ENCODE measurements at regions not wholly inside any gene's neighbourhood (a gene's known extent, or its start where the extent isn't known, plus 50 kb on each side); places are given as distances from the start of the nearest gene placed in this dataset.

DNA sequence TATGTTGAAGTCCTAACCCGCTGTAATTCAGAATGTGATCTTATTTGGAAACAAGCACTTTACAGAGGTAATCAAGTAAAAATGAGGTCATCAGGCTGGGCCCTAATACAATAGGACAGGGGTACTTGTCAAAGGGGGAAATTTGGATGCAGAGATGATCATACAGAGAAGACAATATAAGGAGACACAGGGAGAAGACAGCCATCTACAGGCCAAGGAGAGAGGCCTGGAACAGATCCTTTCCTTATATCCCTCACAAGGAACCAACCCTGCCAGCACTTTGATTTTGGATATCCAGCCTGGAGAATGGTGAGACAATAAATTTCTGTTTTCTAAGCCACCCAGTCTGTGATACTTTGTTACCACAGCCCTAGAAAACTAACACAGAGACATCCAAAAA is 104.3 kb downstream of the METTL4 start:
- DNase-seq, result no peak

DNA sequence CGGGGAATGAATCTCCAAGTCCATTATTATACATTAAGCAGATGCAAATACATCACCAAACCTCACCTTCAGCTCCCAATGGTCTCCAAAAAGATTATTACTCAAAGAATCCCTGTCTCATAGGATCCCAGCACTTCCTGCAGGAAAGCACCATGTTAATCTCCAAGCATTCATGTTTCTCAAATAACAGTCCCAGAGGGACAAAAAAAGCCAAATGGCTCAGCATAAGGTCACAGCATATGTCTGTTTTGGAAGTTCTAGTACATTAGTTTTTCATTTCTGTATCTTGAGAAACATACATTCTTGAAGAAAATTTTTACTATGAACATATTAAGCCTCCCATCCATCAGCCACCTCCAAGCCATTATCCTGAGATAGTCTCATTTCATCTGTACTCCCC is 103.3 kb downstream of the METTL4 start:
- DNase-seq, result no peak

GRCh38 chr18:2471523-2471922 is 99.8 kb downstream of the METTL4 start:
- no peak for DNase-seq

GRCh38 chr18:2478662-2479061 is 92.6 kb downstream of the METTL4 start:
- no peak for DNase-seq

DNA sequence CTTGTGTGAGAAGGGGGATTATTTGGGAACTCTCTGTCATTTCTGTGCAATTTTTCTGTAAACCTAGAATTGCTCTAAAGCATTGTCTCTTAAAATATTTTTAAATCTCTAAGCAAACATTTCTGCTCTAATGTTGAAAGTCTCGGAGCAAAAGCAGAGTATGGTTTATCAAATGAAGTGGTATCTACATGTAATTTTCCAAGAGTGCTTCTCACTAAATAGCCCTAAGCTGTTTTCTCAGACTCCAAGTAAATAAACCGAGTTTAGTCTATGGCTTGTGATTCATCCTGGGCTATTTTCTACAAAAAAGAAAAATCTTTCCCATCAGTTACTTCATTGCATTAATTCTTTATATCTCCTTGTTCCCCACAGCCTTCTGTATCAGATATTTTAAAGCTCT is 90.8 kb downstream of the METTL4 start:
- DNase-seq, result no peak

DNA sequence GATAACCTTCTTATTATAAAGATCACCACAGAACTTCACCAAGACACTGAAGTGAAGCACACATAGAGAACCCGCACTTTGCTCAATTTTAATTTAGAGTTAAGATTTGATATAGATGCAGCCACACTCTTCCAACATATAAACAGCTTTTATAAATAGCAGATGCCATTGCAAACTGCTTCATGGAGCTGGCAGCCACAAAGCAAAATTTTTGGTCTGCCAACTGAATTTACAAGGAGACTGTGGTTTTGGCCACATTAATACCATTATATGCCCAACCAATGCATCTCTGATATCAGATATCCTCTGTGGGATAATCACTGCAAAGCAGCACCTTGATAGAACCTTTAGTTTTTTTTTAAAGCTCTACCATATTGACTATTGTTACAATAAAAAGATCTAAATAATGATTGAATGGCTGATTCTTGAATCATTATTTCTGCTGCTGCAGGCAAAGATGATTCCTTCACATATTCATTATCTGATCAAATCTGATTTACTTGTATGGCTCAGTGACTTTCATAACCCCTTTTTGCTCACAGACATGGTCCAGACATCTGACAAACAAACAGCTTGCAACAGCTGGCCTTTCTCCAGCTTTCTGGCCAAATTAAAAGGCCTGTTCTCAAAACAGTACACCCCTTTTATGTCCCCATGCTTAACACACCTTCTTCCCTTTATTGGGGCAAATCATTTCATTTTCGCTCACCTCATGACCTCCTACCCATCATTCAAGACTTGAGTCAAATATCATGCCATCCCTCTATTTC is 88.4 kb downstream of the METTL4 start:
- DNase-seq, result no peak

DNA sequence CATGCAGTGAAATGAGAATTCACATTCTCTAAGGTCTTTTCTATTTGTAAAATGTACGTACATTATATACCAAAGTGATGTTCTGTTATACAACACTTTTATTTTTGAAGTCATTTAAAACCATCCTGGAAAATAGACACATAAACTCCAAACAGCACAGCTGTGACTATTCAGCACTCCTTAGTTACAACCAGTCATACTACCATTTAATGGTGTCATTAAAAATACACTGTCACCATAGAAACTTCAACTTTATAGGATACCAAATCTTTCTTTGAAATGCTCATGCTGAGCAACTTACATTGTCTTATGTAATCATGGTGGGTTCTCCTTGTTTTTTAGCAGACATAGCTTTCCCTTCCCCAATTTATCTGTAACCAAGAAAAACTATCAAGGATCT is 85.3 kb downstream of the METTL4 start:
- DNase-seq, result no peak

DNA sequence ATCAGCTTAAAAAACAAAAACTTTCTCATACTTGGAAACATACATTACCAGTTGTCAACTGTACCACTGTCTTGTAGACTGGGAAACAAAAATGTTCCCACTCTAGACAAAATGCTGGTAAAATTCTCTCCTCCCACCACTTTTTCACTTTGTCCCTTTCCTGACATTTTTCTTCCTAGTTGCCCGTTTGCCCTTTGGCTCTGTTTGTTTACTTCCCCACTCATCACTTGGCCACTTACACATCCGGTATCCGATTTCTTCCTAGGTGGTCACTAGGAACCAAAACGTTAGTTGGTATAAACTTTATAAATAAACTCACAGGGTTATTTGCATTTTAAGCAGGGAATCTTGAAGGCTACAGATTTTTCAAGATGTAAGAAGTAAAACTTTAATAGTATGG is 84.9 kb downstream of the METTL4 start:
- DNase-seq, result no peak

Data from NCI-H2029 (cell line).